K562 (cell line): ENCODE measurements at regions not wholly inside any gene's neighbourhood (a gene's known extent, or its start where the extent isn't known, plus 50 kb on each side); places are given as distances from the start of the nearest gene placed in this dataset.

Experiments used
- RBM22 ChIP-seq: fragments of 200-400 bp; formaldehyde crosslinking; IDR thresholded peaks from 2 replicates; pipeline ENCODE4 v1.6.1; 2018; ENCODE audit warnings: low read length, low read depth; ENCODE audit not compliant: poor library complexity, severe bottlenecking
- SAFB ChIP-seq: fragments of 200-400 bp; formaldehyde crosslinking; IDR thresholded peaks from 2 replicates; pipeline ENCODE4 v1.6.1; 2017; ENCODE audit warnings: low read depth, low read length, borderline replicate concordance
- TEAD1 ChIP-seq, 2 experiments: fragments of 450-650 bp in 1 of 2; sonication (generic) in 1 of 2; formaldehyde crosslinking; IDR thresholded peaks; 2 replicates each; pipeline versions ENCODE4 v1.4.0 to v1.8.0; 2020 to 2022; ENCODE audit warnings: mild to moderate bottlenecking in 2 of 2, missing genetic modification reagents in 1 of 2
- YBX1 ChIP-seq: fragments of 450-650 bp; IDR thresholded peaks from 2 replicates; pipeline ENCODE4 v1.7.1; 2016; ENCODE audit warnings: mild to moderate bottlenecking
- ZBTB1 ChIP-seq: sonication (generic); formaldehyde crosslinking; IDR thresholded peaks from 2 replicates; pipeline ENCODE4 v1.8.1; 2023; ENCODE audit warnings: missing genetic modification reagents, low read depth, mild to moderate bottlenecking, borderline replicate concordance
- ZBTB2 ChIP-seq: fragments of 450-650 bp; IDR thresholded peaks from 2 replicates; pipeline ENCODE4 v1.6.1; 2016; ENCODE audit warnings: antibody characterized with exemption
- TF ChIP-seq, protein P1 (sequence below), 3 experiments: IDR thresholded peaks in 2 of 3; conservative IDR thresholded peaks in 1 of 3; 2 replicates each; pipeline ENCODE4 v1.5.1; 2011 to 2012; ENCODE audit warnings: low read length in 3 of 3, mild to moderate bottlenecking in 3 of 3, control low read depth in 2 of 3, improper control_type of control experiment in 1 of 3, inconsistent platforms in 1 of 3, low read depth in 1 of 3, mixed read lengths in 1 of 3, moderate library complexity in 1 of 3; ENCODE audit not compliant: insufficient read depth in 2 of 3

- TF ChIP-seq SAFB (no peak), TEAD1 (CRISPR knock-in tag; IDR thresholded peaks at IDR 0.05) (no peak), ZBTB2 (no peak), RBM22 (no peak), ZBTB1 (CRISPR knock-in tag) (no peak), YBX1 (no peak)
- TF ChIP-seq, protein P1, sequence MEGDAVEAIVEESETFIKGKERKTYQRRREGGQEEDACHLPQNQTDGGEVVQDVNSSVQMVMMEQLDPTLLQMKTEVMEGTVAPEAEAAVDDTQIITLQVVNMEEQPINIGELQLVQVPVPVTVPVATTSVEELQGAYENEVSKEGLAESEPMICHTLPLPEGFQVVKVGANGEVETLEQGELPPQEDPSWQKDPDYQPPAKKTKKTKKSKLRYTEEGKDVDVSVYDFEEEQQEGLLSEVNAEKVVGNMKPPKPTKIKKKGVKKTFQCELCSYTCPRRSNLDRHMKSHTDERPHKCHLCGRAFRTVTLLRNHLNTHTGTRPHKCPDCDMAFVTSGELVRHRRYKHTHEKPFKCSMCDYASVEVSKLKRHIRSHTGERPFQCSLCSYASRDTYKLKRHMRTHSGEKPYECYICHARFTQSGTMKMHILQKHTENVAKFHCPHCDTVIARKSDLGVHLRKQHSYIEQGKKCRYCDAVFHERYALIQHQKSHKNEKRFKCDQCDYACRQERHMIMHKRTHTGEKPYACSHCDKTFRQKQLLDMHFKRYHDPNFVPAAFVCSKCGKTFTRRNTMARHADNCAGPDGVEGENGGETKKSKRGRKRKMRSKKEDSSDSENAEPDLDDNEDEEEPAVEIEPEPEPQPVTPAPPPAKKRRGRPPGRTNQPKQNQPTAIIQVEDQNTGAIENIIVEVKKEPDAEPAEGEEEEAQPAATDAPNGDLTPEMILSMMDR (IDR thresholded peaks at IDR 0.05 in 2 of 3, conservative IDR thresholded peaks at IDR 0.05 in 1 of 3; ENCODE audit: insufficient read depth in 2 of 3, low read depth in 1 of 3, low read length in 3 of 3), result no peak
Measured at GRCh38 chr2:194854941-194855340, 802.1 kb upstream of the SLC39A10 start.
